ENCODE measurements at regions not wholly inside any gene's neighbourhood (a gene's known extent, or its start where the extent isn't known, plus 50 kb on each side); places are given as distances from the start of the nearest gene placed in this dataset.

GRCh38 chr1:4564051-4564450 is 90.4 kb upstream of the AJAP1 start:
- Histone ChIP-seq H3K27ac (ENCODE audit: low read length) (no peak overlapping the region), H3K9ac (ENCODE audit: low read depth, low read length) (no peak overlapping the region), H3K4me3 (ENCODE audit: low read depth in 1 of 2, low read length in 2 of 2) (no peak overlapping the region), H3K4me2 (ENCODE audit: insufficient read depth, low read length) (no peak overlapping the region), H3K79me2 (ENCODE audit: insufficient read depth, low read length) (no peaks in the 10 kb centered on the region), H4K20me1 (ENCODE audit: insufficient read depth, low read length) (no peaks in the 10 kb centered on the region), H3K4me1 (ENCODE audit: insufficient read depth, low read length) (no peaks in the 10 kb centered on the region), H3K9me3 (ENCODE audit: insufficient read depth, low read length, severe bottlenecking) (no peaks in the 10 kb centered on the region), H3K27me3 (ENCODE audit: insufficient read depth, low read length, poor library complexity) (no peaks in the 10 kb centered on the region), H3K36me3 (ENCODE audit: insufficient read depth, low read length) (no peaks in the 10 kb centered on the region), H2AFZ (ENCODE audit: low read depth, low read length) (no peak overlapping the region)
- TF ChIP-seq CTCF (IDR thresholded peaks at IDR 0.05; ENCODE audit: borderline replicate concordance, extremely low read depth, low read length, poor library complexity, severe bottlenecking) (no peak), EZH2 (IDR thresholded peaks at IDR 0.05; ENCODE audit: borderline replicate concordance, low read depth, low read length, severe bottlenecking) (no peak)
- ATAC-seq (ENCODE audit: insufficient read depth, low read depth): no peak
- DNase-seq: no peak

GRCh38 chr1:4565166-4565565 is 89.2 kb upstream of the AJAP1 start:
- Histone ChIP-seq H3K9ac (ENCODE audit: low read depth, low read length) (no peak overlapping the region), H3K27ac (ENCODE audit: low read length) (no peak overlapping the region), H4K20me1 (ENCODE audit: insufficient read depth, low read length) (no peaks in the 10 kb centered on the region), H3K36me3 (ENCODE audit: insufficient read depth, low read length) (no peaks in the 10 kb centered on the region), H3K27me3 (ENCODE audit: insufficient read depth, low read length, poor library complexity) (no peaks in the 10 kb centered on the region), H3K4me3 (ENCODE audit: low read depth in 1 of 2, low read length in 2 of 2) (no peak overlapping the region), H3K4me2 (ENCODE audit: insufficient read depth, low read length) (no peak overlapping the region), H3K79me2 (ENCODE audit: insufficient read depth, low read length) (no peaks in the 10 kb centered on the region), H3K4me1 (ENCODE audit: insufficient read depth, low read length) (no peaks in the 10 kb centered on the region), H2AFZ (ENCODE audit: low read depth, low read length) (no peak overlapping the region), H3K9me3 (ENCODE audit: insufficient read depth, low read length, severe bottlenecking) (no peaks in the 10 kb centered on the region)
- ATAC-seq (ENCODE audit: insufficient read depth, low read depth) (no peak), DNase-seq (no peak)
- TF ChIP-seq EZH2 (IDR thresholded peaks at IDR 0.05; ENCODE audit: borderline replicate concordance, low read depth, low read length, severe bottlenecking) (no peak), CTCF (IDR thresholded peaks at IDR 0.05; ENCODE audit: borderline replicate concordance, extremely low read depth, low read length, poor library complexity, severe bottlenecking) (no peak)

GRCh38 chr1:4565801-4566449 is 88.5 kb upstream of the AJAP1 start:
- no peaks in the 10 kb centered on the region for H3K36me3 ChIP-seq (ENCODE audit: insufficient read depth, low read length)
- no peak overlapping the region for H3K27ac ChIP-seq (ENCODE audit: low read length)
- H3K9ac ChIP-seq (ENCODE audit: low read depth, low read length): no peak overlapping the region
- no peaks in the 10 kb centered on the region for H4K20me1 ChIP-seq (ENCODE audit: insufficient read depth, low read length)
- no peak for ATAC-seq (ENCODE audit: insufficient read depth, low read depth)
- H3K79me2 ChIP-seq (ENCODE audit: insufficient read depth, low read length): no peaks in the 10 kb centered on the region
- H3K4me2 ChIP-seq (ENCODE audit: insufficient read depth, low read length): no peak overlapping the region
- no peak overlapping the region for H2AFZ ChIP-seq (ENCODE audit: low read depth, low read length)
- no peaks in the 10 kb centered on the region for H3K9me3 ChIP-seq (ENCODE audit: insufficient read depth, low read length, severe bottlenecking)
- no peaks in the 10 kb centered on the region for H3K4me1 ChIP-seq (ENCODE audit: insufficient read depth, low read length)
- no peaks in the 10 kb centered on the region for H3K27me3 ChIP-seq (ENCODE audit: insufficient read depth, low read length, poor library complexity)
- no peak for DNase-seq
- TF ChIP-seq CTCF (IDR thresholded peaks at IDR 0.05; ENCODE audit: borderline replicate concordance, extremely low read depth, low read length, poor library complexity, severe bottlenecking) (no peak), EZH2 (IDR thresholded peaks at IDR 0.05; ENCODE audit: borderline replicate concordance, low read depth, low read length, severe bottlenecking) (no peak)
- no peak overlapping the region for H3K4me3 ChIP-seq (ENCODE audit: low read depth in 1 of 2, low read length in 2 of 2)

Data from DND-41 (cell line).